ENCODE measurements at regions not wholly inside any gene's neighbourhood (a gene's known extent, or its start where the extent isn't known, plus 50 kb on each side); places are given as distances from the start of the nearest gene placed in this dataset.
A peak's percentile ranks its signal among the peaks of the same experiment; 100 is the strongest.

DNA sequence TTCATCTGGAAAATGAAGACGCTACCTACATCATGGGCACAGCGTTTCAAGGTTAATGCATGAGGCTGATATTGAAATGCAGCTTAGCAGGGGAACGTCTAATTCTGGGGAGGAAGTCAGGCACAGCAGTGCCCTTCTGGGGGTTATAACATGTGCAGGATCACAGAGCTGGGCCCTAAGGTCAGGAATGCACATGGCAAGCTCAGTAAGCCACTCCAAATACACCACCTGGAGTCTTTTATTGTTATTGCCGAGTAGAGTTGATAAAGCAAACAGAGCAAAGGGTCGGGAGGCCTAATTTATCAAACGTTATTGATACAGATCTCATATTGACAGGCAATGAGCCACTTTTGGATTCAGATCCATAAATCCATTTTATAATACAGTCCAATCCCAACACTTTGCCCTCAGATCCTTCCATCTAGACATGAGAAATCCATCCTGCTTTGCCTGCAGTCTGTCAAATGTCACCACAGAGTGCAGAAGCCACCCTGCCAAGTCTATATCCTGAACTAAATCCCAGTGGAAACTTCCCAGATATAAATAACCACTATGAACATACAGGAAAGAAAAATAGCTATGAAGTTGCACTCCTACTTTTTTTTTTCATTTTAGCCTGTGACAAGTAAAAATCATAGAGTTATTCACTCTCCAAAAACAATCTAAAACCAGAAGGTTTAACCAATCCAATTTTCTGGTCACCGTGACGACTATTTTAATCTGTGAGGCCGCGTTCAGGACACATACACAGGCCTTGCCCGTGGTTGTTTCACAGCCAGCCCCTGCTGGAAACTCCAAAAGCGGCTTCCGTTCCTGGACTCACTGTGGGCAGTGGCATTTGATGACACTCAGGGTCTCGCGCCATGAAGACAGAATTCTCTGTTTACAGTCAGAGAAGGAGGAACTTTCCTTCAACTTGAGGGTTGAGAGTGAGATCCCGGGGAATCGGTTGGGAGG lies 335.4 kb downstream of the DHX15 start:
- no peak for DNase-seq (ENCODE audit: low read depth)
- H3K4me3 ChIP-seq (ENCODE audit: low read depth, low read length): no peak overlapping the region
- TF ChIP-seq, protein P1, sequence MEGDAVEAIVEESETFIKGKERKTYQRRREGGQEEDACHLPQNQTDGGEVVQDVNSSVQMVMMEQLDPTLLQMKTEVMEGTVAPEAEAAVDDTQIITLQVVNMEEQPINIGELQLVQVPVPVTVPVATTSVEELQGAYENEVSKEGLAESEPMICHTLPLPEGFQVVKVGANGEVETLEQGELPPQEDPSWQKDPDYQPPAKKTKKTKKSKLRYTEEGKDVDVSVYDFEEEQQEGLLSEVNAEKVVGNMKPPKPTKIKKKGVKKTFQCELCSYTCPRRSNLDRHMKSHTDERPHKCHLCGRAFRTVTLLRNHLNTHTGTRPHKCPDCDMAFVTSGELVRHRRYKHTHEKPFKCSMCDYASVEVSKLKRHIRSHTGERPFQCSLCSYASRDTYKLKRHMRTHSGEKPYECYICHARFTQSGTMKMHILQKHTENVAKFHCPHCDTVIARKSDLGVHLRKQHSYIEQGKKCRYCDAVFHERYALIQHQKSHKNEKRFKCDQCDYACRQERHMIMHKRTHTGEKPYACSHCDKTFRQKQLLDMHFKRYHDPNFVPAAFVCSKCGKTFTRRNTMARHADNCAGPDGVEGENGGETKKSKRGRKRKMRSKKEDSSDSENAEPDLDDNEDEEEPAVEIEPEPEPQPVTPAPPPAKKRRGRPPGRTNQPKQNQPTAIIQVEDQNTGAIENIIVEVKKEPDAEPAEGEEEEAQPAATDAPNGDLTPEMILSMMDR (IDR thresholded peaks at IDR 0.05; ENCODE audit: insufficient read depth, low read length): no peak

DNA sequence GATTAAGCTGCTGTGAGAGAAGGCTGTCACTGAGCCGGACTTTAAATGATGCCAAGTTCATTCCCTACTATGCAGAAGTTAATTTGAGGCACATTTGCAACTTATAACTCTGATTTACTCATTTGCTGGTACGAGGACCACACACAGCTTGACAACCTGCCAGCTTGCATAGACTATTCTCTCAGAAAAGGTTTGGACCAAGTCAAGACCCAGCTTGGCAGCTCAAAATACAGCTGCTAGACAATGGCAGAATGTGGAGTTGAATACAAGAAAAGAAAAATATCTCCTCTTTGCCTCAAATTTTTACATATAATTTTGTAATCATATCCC lies 338.9 kb downstream of the DHX15 start:
- no peak overlapping the region for H3K4me3 ChIP-seq (ENCODE audit: low read depth, low read length)
- no peak for DNase-seq (ENCODE audit: low read depth)
- TF ChIP-seq, protein P1 (IDR thresholded peaks at IDR 0.05; ENCODE audit: insufficient read depth, low read length): no peak

DNA sequence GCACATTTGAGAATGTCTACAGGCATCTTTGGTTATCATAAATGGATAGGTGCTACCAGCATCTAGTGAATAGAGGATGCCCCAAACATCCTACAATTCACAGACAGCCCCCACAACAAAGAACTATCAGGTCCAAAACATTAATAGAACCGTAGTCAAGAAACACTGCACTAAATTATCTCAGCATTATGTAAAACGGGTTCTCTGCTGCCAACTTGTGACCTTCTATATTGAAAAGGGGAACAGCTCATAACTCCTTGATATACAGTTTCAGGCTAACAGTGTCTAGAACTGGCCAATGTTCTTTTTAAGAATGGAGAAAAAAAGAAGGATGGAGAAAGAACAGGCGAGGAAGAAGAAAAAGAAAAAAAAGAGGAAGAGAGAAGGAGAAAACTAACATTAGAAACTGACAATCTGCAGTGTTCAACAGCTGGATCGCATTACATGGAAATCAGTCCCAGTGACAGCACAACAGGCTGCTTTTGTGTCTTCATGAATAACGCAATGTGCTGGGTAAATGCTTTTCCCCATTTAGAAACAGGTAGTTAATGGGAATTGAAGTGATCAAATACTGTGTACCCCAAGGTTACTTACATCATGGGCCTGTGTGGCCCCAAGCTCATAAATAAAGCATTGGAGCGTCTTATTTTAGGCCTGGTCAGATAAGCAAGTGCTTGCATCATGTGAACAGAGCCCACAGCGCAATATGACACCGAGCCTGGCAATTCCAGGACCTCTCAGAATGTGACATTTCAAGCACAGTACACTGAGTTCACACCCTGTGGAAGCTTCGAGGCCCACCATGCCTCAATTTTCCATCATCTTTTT lies 339.5 kb downstream of the DHX15 start:
- DNase-seq (ENCODE audit: low read depth): peak; percentile 3
- TF ChIP-seq, protein P1 (IDR thresholded peaks at IDR 0.05; ENCODE audit: insufficient read depth, low read length): no peak
- H3K4me3 ChIP-seq (ENCODE audit: low read depth, low read length): no peak overlapping the region

DNA sequence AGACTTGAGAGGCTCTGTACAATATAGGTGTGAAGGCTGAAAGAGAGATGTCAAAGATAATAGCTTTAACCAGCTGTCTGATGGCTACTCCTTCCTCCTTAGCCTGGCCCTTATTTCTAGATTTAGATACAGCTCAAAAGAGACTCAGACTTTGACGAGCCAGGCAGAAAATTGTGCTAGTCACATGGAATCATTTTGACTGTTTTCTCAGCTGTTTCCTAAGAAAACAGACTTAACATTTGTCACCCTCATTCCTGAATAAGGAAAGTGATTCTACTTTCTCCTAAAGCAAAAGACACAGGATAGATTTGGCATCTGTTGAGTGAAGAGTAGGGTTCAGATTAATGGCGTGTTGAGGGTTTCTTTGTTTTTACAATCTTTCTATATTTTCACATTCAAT lies 340.7 kb downstream of the DHX15 start:
- TF ChIP-seq, protein P1 (IDR thresholded peaks at IDR 0.05; ENCODE audit: insufficient read depth, low read length): no peak
- DNase-seq (ENCODE audit: low read depth): no peak
- H3K4me3 ChIP-seq (ENCODE audit: low read depth, low read length): no peak overlapping the region

DNA sequence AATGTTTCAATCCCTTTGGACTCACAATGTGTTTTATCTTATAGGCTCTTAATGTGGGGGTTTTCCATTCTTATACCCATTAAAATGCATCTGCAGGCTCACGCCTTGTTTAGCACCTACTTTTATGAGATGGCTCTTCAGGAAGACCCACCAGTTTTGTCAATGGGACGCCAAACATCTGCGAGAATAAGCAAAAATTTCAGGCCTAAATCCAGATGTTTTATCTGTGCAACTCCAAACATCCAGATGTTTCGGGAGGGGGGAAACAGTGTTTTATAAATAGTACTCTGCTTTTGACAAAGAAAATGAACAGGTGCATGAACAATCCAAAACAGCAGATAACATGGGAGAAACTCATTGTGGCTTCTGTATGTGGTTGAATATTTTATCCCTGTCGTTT lies 342.8 kb downstream of the DHX15 start:
- no peak for DNase-seq (ENCODE audit: low read depth)
- H3K4me3 ChIP-seq (ENCODE audit: low read depth, low read length): no peak overlapping the region
- TF ChIP-seq, protein P1 (IDR thresholded peaks at IDR 0.05; ENCODE audit: insufficient read depth, low read length): no peak

DNA sequence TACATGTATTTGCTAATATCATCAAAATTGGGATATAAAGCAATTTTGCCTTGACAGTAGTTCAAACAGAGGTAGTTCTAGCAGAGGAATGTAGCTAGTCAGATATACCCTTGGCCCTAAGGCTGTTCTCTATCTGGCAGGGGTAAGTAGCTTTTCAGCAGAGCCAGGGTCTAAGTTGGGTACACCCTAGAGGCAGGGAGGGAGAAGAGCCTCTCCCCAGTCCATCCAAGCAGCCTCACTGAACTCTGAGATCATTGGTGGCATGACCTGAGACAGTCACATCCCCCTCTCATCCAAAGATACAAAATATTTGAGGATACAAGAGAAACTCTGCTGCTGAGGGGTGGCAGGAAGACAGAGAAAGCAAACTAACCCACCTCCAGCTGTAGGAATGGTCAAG lies 343.7 kb downstream of the DHX15 start:
- DNase-seq (ENCODE audit: low read depth): no peak
- TF ChIP-seq, protein P1 (IDR thresholded peaks at IDR 0.05; ENCODE audit: insufficient read depth, low read length): no peak
- H3K4me3 ChIP-seq (ENCODE audit: low read depth, low read length): no peak overlapping the region

All from fibroblast of the aortic adventitia (primary cell).